OCI-LY1 (cell line): ENCODE measurements at regions not wholly inside any gene's neighbourhood (a gene's known extent, or its start where the extent isn't known, plus 50 kb on each side); places are given as distances from the start of the nearest gene placed in this dataset.

Experiments used
- CTCF ChIP-seq: fragments of 200-600 bp; sonication (generic), shearing (Covaris generic); IDR thresholded peaks from 2 replicates; pipeline ENCODE4 v1.5.1; 2017; ENCODE audit warnings: mild to moderate bottlenecking, antibody characterized with exemption, low read length, moderate library complexity, mixed read lengths
- EZH2 ChIP-seq: fragments of 200-600 bp; sonication (generic), shearing (Covaris generic); IDR thresholded peaks from 2 replicates; pipeline ENCODE4 v1.8.0; 2017; ENCODE audit warnings: borderline replicate concordance, mixed run types, mild to moderate bottlenecking, antibody characterized with exemption, low read length, moderate library complexity, mixed read lengths

GRCh38 chr2:207225773-207226172 is 60.0 kb upstream of the KLF7 start:
- TF ChIP-seq EZH2 (no peak), CTCF (no peak)
